Tibial nerve (tissue), 4 donors: ENCODE measurements at regions not wholly inside any gene's neighbourhood (a gene's known extent, or its start where the extent isn't known, plus 50 kb on each side); places are given as distances from the start of the nearest gene placed in this dataset.

Source experiments
- CTCF ChIP-seq, 5 experiments: fragments of 200-600 bp in 3 of 5; fragments of 450-650 bp in 2 of 5; sonication (generic) in 3 of 5; IDR thresholded peaks; one replicate each; pipeline ENCODE4 v1.5.1; 2016 to 2019; ENCODE audit warnings: antibody characterized with exemption in 5 of 5, mild to moderate bottlenecking in 3 of 5, moderate library complexity in 2 of 5
- EP300 ChIP-seq, 2 donors: sonication (generic); formaldehyde crosslinking; IDR thresholded peaks; one replicate each; pipeline ENCODE4 v1.6.1; 2017; ENCODE audit warnings: antibody characterized with exemption in 2 of 2, mild to moderate bottlenecking in 1 of 2
- POLR2A ChIP-seq, 2 donors: fragments of 450-650 bp; IDR thresholded peaks; one replicate each; pipeline ENCODE4 v1.6.1; 2017; ENCODE audit warnings: antibody characterized with exemption in 2 of 2, mild to moderate bottlenecking in 2 of 2, moderate library complexity in 2 of 2

GRCh38 chr19:31626941-31627340 lies 277.7 kb upstream of the TSHZ3 start:
- TF ChIP-seq CTCF (IDR thresholded peaks at IDR 0.05) (no peak), EP300 (IDR thresholded peaks at IDR 0.05) (no peak), POLR2A (IDR thresholded peaks at IDR 0.05) (no peak)
